ENCODE measurements at regions not wholly inside any gene's neighbourhood (a gene's known extent, or its start where the extent isn't known, plus 50 kb on each side); places are given as distances from the start of the nearest gene placed in this dataset.

DNA sequence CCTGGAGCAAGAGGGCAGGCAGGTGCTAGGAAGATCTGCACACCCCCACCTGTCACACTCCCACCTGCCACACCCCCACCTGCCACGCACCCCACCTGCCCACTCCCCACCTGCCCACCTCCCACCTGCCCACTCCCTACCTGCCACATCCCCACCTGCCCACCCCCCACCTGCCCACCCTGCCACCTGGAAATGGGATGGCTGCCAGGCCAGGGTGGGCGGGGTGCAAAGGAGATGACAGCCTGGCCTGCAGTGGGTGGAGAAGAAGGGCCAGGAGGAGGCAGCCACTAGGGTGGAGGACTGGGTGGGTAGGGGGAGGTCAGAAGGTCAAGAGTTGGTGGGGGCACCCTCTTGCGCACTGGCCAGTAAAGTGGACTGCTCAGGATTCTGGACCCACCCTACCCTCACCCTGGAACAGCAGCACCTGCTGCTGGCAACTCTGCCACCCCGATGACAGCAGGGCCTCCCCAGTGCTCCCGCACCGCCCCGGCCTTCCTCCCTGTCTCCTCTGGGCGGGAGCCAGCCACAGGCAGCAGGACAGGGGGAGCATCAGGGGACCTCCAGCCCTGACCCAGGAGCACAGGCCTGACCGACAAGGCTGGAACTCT, 66.8 kb upstream of the NKX1-1 start:
- DNase-seq, result no peak

DNA sequence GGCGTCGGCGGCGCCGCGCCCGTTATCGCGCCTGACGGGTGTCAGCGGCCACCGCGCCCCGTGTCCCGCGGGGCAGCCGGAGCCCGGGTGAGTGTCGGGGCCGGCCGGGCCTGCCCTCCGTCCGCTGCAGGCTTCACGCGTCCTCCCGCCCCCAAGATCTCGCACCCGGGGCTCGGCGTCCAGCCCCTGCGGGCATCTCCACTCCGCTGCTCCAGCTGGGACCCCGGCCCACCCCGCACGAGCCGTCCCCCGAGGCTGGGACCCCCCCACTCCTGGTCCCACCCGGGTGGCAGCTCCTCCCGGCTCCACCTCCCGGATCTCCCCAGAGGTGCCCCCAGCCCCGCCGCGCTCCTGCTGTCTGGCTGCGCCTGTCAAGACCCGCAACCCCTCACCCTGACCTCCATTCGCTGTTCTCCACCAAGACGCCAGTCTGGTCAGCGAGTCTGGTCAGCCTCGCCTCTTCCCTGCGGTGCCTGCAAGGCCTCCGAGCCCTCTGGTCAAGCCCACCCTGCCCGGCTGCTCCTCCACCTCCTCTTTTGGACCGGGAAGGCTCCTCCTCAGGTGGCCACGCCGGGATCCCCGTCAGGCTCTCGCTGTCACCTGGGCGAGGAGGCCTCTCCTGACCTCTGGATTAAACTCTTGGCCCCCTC, 66.0 kb upstream of the NKX1-1 start:
- DNase-seq, result no peak

DNA sequence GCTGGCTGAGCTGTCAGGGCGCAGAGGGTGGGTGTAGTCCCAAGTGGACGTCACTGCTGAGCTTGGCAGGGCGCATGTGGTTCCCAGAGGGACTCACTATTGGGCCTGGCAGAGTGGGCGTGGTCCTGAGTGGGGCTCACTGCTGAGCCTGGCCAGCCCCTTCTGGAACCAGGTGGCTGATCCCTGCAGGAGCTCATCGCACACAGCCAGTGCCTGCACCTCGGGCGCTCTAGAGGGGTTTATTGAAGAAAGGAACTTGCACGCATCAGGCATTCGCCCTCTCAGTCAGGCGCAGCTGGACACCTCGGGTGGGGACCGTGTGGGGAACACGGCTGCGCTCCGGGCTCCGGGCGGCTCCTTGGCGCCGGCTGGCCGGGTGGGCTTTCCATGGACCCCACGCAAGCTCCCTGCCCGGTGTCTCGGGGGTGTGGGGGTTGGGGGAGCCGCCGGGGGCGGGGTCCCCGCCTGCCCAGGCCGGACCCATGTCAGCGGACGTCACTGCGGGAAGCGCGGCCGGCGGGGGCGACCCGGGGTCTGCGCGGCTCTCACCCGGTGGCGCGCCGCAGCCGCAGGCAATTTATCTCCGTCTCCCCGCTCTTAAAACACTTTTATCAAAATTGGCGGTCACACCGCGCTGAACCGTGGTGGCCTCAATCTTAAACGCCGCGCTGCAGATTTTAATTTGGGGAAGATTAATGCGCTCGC, 65.4 kb upstream of the NKX1-1 start:
- DNase-seq, result no peak

DNA sequence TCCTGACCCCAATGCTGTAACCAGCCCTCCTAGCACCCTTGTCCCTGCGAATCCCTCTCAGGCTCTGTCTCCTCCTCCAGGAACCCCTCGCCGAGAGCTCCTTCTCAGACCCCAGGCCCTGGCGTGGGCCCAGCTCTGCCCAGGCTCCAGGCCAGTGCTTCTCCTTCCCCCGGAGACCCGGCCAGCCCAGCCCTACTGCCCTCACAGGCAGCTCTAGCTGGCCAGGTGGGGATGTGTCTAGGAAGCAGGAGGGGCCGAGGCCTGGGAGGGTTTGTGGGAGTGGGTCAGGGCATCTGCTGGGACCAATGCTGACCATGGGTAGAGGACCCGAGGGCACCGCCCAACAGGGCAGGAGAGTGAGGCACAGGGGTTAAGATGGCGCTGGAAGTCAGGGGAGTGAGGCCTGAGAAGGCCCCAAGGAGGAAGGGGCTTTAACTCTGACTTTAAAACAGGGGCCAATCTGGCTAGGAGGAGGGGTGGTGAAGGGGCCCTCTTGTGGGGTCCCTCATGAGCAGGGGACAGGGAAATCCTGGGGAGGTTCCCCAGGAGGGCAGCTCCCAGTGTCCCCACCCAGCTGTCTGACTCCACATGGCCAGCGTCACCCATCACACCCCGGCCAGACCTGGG, 64.7 kb upstream of the NKX1-1 start:
- no peak for DNase-seq

- no peak for DNase-seq
Observed at GRCh38 chr4:1470393-1470670, 64.1 kb upstream of the NKX1-1 start.

- no peak for DNase-seq
Observed at GRCh38 chr4:1469607-1470392, 63.6 kb upstream of the NKX1-1 start.

DNA sequence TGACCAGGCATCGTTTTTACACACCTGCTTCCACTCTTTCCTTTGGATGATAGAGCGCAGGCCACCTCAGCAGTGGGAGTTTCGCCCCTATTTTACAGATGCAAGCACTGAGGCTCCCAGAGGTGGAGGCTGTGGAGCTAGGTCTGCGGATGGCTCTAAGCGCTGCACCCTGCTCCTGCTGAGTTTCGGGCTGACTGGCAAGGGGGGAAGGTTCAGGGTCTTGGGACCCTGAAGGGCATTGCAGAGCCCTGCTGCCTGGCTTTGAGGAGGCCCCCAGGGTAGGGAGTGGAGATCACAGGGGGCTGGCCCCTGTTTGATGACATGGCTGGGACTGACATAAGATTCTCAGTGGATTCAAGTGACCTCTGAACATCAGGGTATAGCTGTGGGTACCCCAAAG, 62.8 kb upstream of the NKX1-1 start:
- no peak for DNase-seq

GRCh38 chr4:1467581-1468458, 61.6 kb upstream of the NKX1-1 start:
- no peak for DNase-seq

GRCh38 chr4:1466863-1467165, 60.6 kb upstream of the NKX1-1 start:
- no peak for DNase-seq

DNA sequence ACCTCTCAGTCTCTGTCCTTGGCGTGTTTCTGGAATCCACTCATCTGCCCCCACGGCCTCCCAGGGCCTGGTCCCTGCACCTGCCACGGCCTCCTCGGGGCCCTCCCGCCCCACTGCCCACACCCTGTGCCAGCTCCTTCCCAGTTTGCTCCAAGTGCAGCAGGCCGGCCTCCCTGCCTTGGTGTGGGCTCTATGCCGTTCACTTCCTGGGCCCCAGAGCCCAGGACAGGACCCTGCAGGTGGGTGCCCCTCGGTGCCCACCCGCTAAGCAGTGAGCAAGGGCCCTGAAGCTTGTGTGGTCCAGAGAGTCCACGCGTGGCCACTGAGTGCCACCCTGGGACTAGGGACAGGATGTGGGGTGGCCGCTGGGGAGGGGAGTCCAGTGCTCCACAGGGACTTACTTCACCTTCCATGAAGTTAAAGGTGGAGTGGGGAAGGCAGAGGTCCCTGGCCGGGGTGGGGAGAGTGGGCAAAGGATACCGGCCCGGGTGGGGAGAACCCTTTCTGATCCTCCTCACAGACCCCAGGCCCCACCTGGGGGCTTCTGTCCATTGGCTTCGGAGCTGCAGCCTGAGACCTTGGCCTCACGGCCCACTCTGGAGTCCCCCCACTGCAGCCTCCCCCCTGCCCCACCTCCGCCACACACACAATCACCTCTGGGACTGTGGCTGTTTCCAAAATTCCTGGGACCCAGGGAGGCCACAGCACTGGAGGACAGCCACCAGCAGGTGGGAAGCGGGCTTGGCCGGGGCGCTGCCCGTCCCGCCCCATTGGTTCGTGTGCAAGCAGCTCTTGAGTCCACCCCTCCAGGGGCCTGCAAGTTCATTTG, 60.0 kb upstream of the NKX1-1 start:
- DNase-seq, result no peak

DNA sequence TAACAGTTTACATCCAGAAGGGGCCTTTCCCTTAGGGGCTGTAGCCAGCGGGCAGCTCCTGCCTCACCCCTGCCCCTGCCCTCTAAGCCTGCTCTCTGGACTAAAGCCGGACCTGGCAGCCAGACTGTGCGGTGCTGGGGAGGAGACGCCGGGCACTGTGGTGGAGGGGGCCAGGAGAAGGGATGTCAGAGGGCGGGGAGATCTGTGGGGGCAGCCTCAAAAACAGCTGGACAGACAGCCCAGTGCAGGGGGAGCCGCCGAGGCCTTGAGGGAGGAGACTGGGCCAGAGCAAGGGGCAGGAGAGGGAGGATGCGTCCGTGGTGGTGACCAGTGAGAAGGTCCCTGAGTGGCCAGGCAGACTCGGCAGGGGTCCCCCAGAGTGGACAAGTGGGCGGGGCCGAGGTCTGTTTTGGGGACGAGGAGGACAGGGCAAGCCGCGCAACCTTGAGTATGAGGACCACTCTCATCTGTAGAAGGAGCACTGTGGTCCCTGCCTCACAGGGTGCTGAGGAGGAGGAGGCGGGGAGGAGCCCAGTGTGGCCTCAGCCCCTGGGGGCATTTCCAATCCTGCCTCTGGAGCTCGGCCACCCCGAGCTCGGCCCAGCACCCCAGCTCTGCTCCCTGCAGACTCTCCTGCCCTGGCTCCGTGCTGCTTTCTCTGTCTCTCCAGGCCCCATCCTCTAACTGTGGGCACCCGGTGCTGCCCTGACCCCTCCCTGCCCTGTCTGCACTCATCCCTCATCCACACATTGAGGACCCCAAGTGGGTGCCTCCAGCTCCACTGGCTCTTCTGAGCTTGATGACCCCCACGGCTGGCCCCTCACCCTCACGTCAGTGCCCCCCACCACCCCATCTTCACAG, 59.2 kb upstream of the NKX1-1 start:
- no peak for DNase-seq

DNA sequence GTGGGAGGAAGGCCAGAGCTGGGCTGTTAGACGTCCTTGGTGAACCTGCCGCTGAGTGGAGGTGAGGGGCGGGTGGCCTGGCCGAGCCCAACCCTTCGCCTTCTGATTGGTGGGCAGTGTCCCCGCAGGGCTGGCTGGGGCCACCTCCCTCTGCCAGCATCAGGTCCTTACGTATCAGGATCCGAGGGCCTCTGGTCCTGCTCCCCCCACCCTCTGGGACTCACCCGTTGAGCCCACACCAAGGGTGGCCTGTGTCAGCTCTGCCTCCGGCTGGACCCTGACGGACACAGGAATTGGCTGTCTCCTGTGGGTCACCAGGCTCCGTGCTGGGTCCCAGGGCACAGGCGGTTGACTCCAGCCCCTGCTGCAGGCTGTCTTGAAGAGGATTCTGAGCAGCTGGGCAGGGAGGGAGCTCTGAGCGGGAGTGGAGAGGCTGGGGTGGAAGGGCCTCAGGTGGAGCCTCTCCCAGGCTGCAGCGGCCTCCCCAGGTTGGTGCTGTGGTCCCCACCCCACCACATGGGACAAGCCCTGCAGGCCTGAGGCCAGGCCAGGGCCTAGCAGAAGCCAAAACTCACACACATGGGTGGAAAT, 58.4 kb upstream of the NKX1-1 start:
- no peak for DNase-seq

DNA sequence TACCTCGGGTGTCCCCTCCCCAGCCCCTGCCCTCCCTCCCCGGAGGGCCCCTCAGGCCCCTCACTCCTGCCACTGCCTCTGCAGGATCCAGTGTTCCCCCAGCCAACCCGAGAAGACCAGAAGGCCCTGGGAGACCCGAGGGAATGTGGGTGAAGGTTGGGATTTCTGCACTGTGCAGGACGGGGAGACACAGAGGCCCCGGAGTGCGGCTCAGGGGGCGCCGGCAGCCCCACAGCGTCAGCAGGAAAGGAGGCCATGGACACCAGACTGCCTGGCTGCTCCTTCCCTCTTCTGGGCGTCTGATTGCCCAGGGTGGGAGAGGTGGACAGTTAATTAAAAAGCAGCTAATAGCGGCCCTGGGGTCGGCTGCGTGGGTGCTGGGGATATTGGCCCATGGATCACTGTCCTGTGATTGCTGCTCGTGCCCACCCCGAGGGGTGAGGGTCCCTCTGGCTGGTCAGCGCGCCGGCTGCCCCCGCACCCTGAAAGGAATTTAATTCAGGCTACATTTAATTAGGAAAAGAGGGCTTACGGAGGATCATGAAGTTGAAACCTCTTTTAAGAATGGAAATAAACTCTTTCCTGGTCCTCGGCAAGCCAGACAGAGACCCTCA, 57.8 kb upstream of the NKX1-1 start:
- no peak for DNase-seq

DNA sequence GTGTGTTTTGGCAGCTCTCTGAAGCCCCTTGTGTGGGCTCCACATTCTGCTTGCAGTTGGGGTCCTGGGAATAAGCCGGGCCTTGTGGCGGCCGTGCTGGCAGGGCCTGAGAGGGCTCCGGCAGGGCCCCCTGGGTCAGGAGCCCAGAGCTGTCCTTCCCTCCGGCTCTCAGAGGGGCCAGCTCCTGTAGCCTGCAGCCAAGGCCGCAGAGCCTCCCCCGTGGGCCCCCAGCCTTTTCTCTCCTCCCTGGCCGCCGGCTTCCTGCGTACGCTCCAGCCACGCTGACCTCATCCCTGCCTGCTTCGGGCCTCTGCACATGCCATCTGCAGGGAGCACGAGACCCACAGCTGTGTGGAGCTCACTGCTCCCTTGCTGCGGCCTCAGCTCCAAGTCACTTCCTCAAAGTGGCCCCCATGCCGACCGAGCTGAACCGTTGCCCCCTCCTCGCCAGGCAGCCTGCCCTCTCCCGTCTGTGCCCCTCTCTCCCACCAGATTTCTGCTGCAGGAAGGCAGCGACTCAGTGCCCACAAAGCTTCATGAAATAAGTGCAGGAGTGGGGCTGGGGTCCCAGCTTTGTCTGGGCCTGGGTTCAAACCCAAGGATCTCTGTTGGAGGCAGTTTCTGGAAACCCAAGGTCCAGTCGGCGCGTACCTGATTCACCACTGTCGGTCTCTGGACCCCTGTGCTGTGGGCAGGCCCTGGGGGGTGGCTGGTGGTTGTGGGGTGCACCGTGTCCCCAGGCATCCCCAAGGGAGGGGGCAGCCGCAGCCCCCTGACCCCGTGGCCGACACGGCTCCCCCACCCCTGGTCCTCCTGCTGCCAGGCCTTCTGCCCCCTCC, 57.1 kb upstream of the NKX1-1 start:
- no peak for DNase-seq

GRCh38 chr4:1462768-1463075, 56.5 kb upstream of the NKX1-1 start:
- DNase-seq, result no peak

- DNase-seq, result no peak
Observed at GRCh38 chr4:1462009-1462767, 55.9 kb upstream of the NKX1-1 start.

- no peak for DNase-seq
Observed at GRCh38 chr4:1460967-1461868, 55.0 kb upstream of the NKX1-1 start.

Data from NCI-H1694 (cell line).